GM12874 (cell line): ENCODE measurements at regions not wholly inside any gene's neighbourhood (a gene's known extent, or its start where the extent isn't known, plus 50 kb on each side); places are given as distances from the start of the nearest gene placed in this dataset.

ENCODE experiments used
- TF ChIP-seq, protein P1 (sequence below): IDR thresholded peaks from 2 replicates; pipeline ENCODE4 v1.5.1; 2011; ENCODE audit warnings: low read depth, mild to moderate bottlenecking, control low read depth, low read length, moderate library complexity; ENCODE audit not compliant: insufficient read depth

- TF ChIP-seq, protein P1, sequence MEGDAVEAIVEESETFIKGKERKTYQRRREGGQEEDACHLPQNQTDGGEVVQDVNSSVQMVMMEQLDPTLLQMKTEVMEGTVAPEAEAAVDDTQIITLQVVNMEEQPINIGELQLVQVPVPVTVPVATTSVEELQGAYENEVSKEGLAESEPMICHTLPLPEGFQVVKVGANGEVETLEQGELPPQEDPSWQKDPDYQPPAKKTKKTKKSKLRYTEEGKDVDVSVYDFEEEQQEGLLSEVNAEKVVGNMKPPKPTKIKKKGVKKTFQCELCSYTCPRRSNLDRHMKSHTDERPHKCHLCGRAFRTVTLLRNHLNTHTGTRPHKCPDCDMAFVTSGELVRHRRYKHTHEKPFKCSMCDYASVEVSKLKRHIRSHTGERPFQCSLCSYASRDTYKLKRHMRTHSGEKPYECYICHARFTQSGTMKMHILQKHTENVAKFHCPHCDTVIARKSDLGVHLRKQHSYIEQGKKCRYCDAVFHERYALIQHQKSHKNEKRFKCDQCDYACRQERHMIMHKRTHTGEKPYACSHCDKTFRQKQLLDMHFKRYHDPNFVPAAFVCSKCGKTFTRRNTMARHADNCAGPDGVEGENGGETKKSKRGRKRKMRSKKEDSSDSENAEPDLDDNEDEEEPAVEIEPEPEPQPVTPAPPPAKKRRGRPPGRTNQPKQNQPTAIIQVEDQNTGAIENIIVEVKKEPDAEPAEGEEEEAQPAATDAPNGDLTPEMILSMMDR: no peak
Observed at GRCh38 chr11:71311928-71312510, 59.6 kb upstream of the SHANK2 start.

DNA sequence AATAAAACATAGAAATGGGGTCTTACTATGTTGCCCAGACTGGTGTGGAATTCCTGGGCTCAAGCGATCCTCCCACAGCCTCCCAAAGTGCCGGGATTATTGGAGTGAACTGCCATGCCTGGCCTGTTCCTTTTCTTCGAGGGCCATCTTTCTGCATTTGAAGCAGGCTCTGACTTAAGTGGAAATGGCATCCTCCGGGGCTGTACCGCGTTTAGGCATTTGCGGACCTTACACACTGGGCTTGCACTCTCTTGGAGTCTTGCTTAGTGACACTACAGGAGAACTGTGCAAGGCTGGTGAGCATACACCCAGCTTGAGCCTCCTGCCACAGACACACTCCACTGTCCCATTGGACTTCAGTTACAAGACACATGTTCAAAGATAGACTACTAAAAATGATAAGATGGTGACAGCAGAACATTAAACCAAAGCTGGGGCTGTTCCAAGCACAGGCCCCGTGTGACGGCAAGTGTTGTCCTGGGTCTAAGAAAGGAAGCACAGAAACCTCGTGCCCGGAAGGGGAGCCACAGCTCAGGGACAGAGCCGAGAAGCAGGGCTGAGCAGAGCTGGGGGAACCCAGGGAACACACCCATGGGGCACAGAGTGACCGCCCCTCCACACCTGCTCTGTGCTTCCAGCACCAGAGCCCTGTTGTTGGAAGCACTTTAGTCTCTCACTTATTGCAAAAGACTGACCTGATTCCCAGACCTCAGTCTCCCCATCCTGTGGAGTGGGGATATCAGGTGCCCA is 59.0 kb upstream of the SHANK2 start:
- TF ChIP-seq, protein P1: no peak

- TF ChIP-seq, protein P1: no peak
Observed at GRCh38 chr11:71310184-71310583, 57.8 kb upstream of the SHANK2 start.

DNA sequence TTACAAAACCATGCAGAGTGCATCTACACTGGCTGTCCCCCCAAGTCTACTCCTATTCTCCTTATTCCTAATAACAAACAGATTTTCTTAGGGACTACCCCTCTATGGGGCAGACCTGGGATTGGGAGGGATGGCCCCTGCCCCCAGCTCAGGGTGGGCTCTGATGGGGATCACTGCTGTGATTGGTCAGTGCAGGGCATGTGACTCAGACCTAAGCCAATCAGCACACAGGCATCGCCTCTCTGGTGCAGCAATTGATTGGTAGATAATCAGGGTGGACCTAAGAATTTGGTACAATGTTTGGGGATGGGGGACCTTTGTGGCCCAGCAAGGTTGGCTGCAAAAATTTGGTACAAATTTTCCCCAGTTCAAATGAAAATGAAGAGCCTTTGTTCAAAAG is 57.2 kb upstream of the SHANK2 start:
- TF ChIP-seq, protein P1: no peak

- TF ChIP-seq, protein P1: no peak
Observed at GRCh38 chr11:71309181-71309580, 56.8 kb upstream of the SHANK2 start.

GRCh38 chr11:71307811-71308645 is 55.7 kb upstream of the SHANK2 start:
- TF ChIP-seq, protein P1: no peak

DNA sequence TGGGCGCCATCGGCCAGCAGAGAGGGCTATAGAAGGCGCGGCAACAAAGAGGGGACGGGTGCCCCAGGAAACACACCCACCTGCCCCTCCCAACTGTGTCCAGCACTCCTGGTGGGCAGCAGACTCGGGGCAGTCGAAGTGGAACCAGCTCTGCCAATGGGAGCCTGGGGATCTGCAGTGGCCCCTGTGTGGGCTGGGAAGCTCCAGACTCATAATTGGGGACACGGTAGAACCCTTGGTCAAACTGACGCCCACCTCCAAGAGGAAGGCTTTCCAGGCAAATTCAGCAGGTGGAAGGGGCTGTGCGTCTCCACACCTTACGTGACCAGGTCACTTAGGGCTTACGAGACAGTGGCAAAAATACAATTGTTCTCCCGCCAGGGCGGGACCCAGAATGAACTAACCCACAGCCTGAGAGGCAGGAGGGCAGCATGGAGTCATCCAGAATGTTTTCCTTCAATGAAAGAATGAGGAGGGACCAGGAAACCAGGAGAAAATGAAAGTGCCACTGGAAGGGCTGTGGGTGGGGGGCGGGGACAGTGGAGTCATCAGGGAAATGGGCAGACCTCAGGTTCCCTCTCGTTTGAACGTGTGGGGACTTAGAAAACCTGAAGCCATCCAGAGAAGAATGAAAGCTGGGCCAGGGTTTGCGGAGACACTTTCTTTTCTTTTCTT is 53.2 kb upstream of the SHANK2 start:
- TF ChIP-seq, protein P1: no peak
